ENCODE measurements at regions not wholly inside any gene's neighbourhood (a gene's known extent, or its start where the extent isn't known, plus 50 kb on each side); places are given as distances from the start of the nearest gene placed in this dataset.
A peak's percentile ranks its signal among the peaks of the same experiment; 100 is the strongest.

- Mint-ChIP-seq H3K4me1 (peaks cover 3 to 4% of the 10 kb centered on the region in 2 experiments), H3K27me3 (ENCODE audit: low read depth) (no peaks in the 10 kb centered on the region), H3K27ac (0 out of 7 replicates have a peak overlapping the region, but pooled peaks of 1 of the 3 experiments have one; percentile 7), H3K9me3 (no peaks in the 10 kb centered on the region), H3K4me3 (no peak overlapping the region), H3K36me3 (ENCODE audit: insufficient read depth in 1 of 3, low read depth in 3 of 3) (peaks cover 0 to 4% (median 0%) of the 10 kb centered on the region in 3 experiments; a peak in 1 of 7 replicates)
- no peak overlapping the region for H2BK20ac ChIP-seq (ENCODE audit: low read depth, low read length, poor library complexity, severe bottlenecking)
- no peak for DNase-seq
- no peaks in the 10 kb centered on the region for H3K27me3 ChIP-seq (ENCODE audit: insufficient read depth, low read length)
- no peak overlapping the region for H3K14ac ChIP-seq (ENCODE audit: insufficient read depth, low read length)
- H3K79me2 ChIP-seq (ENCODE audit: insufficient read depth, low read length): no peaks in the 10 kb centered on the region
- H3K4me1 ChIP-seq (ENCODE audit: insufficient read depth, low read length): no peaks in the 10 kb centered on the region
- no peak overlapping the region for H3K9ac ChIP-seq (ENCODE audit: extremely low read depth, insufficient read length, low read length)
- H4K5ac ChIP-seq (ENCODE audit: insufficient read length, low read depth, low read length): no peak overlapping the region
- no peaks in the 10 kb centered on the region for H3K79me1 ChIP-seq (ENCODE audit: insufficient read depth, low read depth, low read length, poor library complexity, severe bottlenecking)
- no peak overlapping the region for H3K4me2 ChIP-seq (ENCODE audit: insufficient read depth, insufficient read length, low read length)
- H2AFZ ChIP-seq (ENCODE audit: low read length): no peak overlapping the region
- H4K20me1 ChIP-seq (ENCODE audit: control insufficient read depth, insufficient read depth, insufficient read length): no peaks in the 10 kb centered on the region
- no peak for TF ChIP-seq CTCF (conservative IDR thresholded peaks at IDR 0.05)
- H4K8ac ChIP-seq (replicated peaks; ENCODE audit: insufficient read length, low read depth, low read length): no peak overlapping the region
- H3K27ac ChIP-seq (ENCODE audit: insufficient read length, low read depth, low read length): no peak overlapping the region
- no peak overlapping the region for H3K4ac ChIP-seq (ENCODE audit: low read depth, low read length)
- no peak overlapping the region for H3T11ph ChIP-seq (ENCODE audit: low read length)
- no peak overlapping the region for H3K18ac ChIP-seq (ENCODE audit: insufficient read length, low read depth, low read length)
- no peak overlapping the region for H3K56ac ChIP-seq (ENCODE audit: insufficient read length, low read depth, low read length)
- no peak overlapping the region for H2BK15ac ChIP-seq (ENCODE audit: low read depth, low read length)
- no peaks in the 10 kb centered on the region for H3K23me2 ChIP-seq (ENCODE audit: insufficient read length, low read depth, low read length, poor library complexity, severe bottlenecking)
- H2AK5ac ChIP-seq (ENCODE audit: insufficient read length, low read length): no peak overlapping the region
- H3K9me3 ChIP-seq (ENCODE audit: control insufficient read depth, low read depth, low read length): no peaks in the 10 kb centered on the region
- no peak overlapping the region for H3K23ac ChIP-seq (ENCODE audit: insufficient read length, low read depth, low read length)
- no peak overlapping the region for H2BK120ac ChIP-seq (ENCODE audit: low read depth, low read length, poor library complexity, severe bottlenecking)
- no peak overlapping the region for H2BK12ac ChIP-seq (ENCODE audit: insufficient read length, low read depth, low read length)
- no peak overlapping the region for H4K91ac ChIP-seq (ENCODE audit: insufficient read length, low read depth, low read length)
- no peak overlapping the region for H2BK5ac ChIP-seq (ENCODE audit: insufficient read length, low read length)
Observed at GRCh38 chr18:42510540-42510939, 555.5 kb downstream of the PIK3C3 start.
